HS-27A (cell line): ENCODE measurements at regions not wholly inside any gene's neighbourhood (a gene's known extent, or its start where the extent isn't known, plus 50 kb on each side); places are given as distances from the start of the nearest gene placed in this dataset.
"Not testable (repeated sequence)": the region's sequence is repeated elsewhere in the genome, so short reads cannot be mapped to it uniquely, and the experiment has no call there.

Experiments used
- DNase-seq: peaks from one replicate; pipeline ENCODE4 v3.0.0-alpha.2; 2012; ENCODE audit warnings: low read depth, missing footprints

DNA sequence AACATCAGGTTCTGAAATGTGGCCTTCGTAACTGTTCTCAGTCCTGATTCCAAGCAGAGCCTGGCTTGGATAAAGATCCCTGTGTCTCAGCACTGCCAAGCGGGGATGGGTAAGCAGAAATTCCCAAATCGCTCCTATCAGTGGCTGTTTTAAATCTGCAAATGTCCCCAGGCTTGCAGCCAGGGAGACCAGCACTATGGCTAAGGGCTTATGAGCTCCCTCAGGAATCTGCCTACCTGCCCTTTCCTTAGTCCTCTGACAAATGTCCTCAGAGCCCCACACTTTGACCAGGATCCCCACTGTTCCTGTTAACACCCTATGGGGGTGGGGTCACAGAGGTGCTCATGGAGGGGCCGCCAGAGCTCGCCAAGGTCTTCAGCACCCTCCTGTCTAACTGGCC, 1062.8 kb downstream of the UQCRFS1 start:
- DNase-seq = no peak

DNA sequence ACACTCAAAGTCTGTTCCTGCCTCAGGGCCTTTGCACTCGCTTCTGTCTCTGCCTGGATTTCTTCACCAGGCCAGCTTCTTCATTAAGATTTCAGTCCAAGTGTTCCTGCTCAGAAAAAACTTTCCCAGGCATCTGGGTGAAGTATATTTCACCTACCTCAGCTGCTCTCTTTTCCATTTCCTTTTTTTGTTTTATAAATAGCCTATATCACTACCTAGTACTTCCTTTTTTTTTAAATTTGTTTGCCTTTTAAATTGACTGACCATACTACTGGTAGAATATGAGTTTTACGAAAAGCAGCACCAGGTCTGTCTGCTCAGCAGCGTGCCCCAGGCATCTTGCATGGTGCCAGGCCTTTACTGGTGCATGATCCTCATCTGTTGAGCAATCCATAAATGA, 1064.4 kb downstream of the UQCRFS1 start:
- DNase-seq = no peak

DNA sequence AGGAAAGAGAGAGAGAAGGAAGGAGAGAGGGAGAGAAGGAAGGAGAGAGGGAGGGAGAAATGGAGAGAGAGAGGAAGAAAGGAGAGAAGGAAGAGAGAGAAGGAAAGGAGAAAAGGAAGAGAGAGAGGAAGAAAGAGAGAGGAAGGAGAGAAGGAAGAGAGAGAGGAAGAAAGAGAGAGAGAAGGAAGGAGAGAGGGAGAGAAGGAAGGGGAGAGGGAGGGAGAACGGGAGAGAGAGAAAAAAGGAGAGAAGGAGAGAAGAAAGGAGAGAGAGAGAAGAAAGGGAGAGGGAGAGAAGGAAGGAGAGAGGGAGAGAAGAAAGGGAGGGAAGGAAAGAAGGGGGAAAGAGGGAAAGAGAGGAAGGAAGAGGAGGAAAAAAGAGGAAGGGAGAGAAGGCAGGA, 1070.7 kb downstream of the UQCRFS1 start:
- no peak for DNase-seq

DNA sequence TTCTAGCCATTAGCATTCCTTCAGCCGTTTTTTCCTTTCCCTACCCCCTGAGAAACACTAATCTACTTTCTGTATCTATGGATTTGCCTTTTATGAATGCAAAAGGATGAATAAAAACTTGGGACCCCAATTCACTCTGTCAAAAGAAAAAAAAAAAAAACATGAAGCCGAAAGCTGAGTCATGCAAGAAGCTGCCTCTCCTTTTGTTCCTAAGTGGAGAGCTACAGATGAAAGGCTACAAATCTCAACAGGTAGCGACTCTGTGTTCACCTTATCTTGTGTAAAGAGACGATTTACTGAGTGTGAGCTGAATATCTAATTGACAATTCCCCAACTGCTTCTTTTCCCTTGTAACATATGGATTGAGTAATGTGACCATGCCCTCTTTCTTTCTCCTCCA, 1072.8 kb downstream of the UQCRFS1 start:
- no peak for DNase-seq

DNA sequence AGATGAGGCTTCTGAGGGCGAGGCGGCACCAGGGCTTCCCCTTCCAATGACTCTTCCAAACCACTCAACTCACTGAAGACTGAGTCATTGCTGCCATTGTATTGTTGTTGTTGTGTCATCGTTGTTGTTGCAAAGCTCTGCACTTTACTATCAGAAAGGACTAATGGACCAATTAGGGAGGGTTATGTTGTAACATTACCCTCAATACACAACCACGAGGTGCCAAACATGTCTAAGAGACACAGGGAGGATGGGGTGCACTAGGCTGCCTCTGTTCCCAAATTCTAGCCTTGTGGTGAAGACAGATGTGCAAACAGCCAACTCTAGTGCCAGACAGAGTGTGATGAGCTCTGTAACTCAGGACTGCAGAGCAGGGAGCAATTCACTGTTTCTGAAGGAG, 1075.2 kb downstream of the UQCRFS1 start:
- no peak for DNase-seq

DNA sequence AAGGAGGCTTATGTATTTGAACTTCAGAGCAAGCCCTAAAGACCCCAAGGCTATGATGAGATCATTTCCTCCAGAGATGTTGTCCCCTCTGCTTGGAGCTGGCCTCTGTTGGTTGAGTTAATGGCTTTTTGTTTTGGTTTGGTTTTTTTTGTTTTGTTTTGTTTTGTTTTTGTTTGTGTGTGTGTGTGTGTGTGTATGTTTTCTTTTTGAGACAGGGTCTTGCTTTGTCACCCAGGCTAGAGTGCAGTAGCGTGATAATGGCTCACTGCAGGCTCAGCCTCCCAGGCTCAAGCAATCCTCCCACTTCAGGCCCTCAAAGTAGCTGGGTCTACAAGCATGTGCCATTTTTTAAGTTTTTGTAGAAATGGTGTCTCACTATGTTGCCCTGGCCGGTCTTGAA, 1076.2 kb downstream of the UQCRFS1 start:
- no peak for DNase-seq

DNA sequence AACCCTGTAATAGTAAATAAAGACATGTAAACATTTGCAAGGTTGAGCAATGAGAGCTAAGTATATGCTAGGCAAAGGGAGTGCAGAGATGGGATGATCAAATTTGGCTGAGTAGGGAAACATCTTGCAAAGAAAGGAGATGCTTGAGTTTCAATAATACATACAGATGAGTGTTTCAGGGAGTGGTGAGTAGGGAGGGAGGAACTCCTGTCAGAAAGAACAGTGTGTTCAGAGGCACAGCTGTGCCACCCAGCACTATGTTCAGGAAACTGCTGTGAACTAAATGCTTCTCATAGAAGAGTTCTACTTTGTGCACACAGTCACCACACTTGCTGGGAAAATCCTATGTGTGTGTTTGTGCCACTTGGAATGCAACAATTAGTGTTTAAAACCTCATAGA, 1077.1 kb downstream of the UQCRFS1 start:
- no peak for DNase-seq

DNA sequence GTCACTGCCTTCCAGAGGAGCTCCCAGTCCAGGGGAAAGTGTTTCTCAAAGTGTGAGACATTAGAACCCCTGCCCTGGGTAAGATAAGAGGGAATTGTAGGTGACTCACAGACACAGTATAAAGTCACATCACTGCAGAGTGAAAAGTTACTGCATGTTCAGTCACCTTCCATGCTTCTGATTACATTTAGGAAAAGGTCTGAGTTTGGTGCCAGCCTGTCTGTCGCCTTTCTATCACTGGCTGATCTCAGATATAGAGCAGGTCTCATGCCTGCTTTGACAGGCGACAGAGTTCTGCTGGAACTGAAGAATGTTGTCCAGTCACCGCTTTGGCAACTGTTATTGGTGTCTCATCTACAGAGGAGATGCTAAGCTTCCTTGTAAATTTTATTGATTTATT, 1078.6 kb downstream of the UQCRFS1 start:
- DNase-seq = no peak

DNA sequence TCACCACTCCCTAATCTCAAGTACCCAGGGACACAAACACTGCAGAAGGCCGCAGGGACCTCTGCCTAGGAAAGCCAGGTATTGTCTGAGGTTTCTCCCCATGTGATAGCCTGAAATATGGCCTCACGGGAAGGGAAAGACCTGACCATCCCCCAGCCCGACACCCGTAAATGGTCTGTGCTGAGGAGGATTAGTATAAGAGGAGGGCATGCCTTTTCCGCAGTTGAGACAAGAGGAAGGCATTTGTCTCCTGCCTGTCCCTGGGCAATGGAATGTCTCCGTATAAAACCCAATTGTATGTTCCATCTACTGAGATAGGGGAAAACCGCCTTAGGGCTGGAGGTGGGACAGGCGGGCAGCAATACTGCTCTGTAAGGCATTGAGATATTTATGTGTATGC, 1082.1 kb downstream of the UQCRFS1 start:
- not testable (repeated sequence) for DNase-seq

DNA sequence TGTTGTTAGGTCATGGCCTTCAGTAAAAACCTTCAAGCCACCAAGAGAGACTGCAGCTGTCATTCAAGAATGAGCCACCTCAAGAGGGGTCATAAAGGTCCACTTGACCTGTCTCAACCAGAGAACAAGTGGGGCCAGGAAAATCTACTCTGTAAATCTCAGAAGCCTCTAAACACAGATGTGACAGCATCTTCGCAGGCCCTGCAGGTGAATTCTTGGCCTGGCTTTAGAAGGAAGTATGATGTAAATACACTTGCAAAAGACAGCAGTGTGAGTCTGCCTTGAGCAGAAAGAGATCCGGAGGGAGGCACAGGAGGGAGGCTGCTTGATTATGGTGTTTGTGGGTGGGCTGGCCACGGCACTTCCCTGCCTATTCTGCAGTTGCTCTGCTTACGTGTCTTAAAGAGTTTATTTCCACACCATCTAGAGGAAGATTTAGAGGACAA, 1082.9 kb downstream of the UQCRFS1 start:
- no peak for DNase-seq

DNA sequence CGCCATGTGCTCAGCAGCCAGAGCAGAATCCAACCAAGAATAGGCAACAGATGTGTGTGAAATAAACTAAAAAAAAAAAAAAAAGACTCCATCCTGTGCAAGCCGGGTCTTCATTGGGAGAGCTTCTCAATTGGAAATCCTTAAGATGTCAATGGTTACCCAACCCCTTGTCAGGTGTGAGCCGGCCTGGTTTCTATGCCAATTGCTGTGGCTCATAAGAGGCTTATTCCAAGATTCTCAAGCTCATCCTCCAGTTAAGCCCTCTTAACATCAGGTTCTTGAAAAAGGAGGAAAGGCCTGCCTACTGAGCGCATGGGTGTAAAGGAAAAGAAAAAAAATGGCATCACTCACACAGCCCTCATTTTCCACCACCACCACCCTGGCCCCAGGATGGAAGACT, 1084.6 kb downstream of the UQCRFS1 start:
- no peak for DNase-seq

DNA sequence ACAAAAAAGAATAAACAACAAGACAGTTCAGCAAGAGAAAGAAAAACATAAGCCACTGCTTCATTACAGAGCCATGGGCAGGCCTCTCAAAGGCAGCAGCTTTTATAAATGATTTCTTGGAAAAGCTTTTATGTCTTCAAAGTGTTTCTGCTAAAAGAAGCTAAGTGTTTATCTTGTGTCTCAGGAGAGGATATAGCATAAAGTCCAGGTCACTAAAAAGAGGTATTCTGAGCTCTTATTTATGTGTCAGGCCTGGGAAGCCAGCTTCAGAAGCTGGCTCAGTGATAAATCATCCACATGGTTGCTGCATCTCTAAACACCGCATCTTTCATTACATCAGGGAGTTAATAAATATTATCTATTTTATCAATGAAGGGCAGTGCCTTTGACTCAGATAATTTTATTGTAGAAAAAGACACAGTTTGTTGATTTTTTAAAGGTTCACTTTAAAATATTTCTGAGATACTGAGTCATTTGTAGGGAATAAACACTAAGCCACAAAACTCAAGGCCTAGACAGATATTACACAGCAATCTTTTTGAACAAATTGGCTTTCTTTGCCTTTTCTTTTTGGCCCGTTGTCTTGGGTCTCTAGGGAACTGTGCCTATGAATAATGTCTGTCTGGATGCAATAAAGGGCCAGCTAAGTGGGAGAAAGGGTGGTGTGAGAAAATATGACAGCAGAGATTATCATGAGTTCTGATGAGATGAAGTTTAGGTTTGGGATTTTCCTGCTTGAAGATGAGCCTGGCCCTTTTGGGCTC, 1086.6 kb downstream of the UQCRFS1 start:
- no peak for DNase-seq

DNA sequence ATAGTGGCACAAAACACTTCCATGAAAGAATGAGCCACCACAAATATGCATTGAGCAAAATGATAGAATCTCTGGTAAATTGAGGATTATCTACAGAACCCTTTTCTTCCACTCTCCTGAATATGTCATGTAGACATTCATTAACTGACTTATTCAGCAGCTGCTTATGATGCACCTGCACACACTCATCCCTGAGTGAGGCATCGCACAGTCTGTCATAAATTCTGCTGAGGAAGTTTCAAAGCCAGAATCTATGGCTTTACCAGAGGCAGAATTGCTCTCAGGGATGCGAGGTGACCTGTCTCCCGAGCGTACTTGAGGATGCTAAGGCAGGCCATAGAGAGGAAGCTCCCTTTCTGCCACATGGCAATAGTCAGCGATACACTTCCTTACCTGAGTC, 1090.2 kb downstream of the UQCRFS1 start:
- DNase-seq = no peak

DNA sequence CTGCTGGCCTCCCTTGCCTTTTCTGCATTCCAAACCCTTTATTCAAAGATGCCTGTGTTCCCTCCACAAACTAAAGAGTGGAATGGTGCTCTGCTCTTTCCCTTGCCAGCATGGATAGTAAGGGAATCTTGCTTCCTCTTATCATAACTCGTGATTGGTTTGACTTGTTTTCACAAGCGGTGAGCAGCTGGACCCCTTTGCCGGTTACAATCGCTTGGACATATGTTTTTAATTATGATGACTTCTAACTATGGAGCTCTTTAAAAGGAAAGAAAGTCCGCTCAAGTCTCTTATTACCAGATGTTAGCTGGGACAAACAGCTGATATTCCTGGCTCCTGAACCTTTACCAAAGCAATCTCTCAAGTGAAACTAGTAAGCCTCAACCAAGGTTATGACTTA, 1094.7 kb downstream of the UQCRFS1 start:
- DNase-seq = no peak

DNA sequence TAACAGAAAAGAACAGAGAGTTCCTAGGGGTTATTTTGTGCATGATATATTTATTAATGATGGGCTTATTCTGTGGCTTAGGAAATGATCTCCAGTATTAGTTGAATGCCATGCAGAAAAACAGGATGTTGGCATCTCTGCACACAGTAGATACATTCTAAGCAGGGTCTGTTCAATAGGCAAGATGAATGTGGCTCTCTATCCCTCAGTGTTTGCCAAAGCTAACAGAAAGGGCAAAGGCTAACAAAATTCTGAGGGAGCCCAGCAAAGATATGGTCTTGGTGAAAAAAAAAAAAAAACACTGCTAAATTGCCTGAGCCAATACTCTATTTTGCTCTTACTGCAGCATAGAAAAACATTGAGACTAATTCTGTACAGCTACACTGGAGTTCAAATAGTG, 1095.8 kb downstream of the UQCRFS1 start:
- no peak for DNase-seq

DNA sequence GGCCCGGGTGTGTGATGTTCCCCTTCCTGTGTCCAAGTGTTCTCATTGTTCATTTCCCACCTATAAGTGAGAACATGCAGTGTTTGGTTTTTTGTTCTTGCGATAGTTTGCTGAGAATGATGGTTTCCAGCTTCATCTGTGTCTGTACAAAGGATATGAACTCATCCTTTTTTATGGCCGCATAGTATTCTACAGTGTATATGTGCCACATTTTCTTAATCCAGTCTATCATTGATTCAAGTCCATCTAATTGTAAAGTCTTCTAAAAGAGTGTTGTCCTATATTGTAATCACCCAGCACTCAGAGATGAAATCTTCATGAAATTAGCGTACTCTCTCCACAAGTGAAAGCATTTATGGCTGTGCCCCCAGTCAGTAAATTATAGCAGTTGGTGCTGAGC, 1096.6 kb downstream of the UQCRFS1 start:
- not testable (repeated sequence) for DNase-seq

DNA sequence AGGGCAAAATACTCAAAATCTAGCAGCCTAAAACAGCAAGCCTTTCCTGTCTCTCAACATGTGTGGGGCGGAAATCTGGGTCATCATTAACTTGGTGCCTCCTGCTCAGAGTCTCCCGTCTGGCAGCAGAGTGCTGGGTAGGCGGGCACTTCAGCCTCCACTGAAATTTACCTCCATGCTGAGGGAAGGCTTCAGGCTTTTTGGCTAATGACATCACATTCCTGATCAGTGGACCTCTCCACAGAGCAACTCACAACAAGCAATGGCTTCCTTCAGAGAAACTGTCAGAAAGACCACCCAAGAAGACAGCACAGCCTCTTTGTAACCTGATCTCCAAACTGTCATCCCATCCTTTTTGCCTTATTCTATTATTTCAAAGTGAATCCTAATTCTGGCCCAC, 1109.0 kb downstream of the UQCRFS1 start:
- no peak for DNase-seq

DNA sequence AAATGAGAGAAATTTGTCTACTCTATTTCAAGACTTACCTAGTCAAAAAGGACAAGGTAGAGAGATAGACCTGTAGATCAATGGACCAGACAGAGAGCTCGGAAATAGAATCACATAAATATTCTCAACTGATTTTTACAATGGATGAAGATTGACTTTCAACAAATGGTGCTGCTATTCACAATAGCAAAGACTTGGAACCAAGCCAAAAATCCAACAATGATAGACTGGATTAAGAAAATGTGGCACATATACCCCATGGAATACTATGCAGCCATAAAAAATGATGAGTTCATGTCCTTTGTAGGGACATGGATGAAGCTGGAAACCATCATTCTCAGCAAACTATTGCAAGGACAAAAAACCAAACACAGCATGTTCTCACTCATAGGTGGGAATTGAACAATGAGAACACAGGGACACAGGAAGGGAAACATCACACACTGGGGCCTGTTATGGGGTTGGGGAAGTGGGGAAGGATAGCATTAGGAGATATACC, 1128.2 kb downstream of the UQCRFS1 start:
- DNase-seq = not testable (repeated sequence)

DNA sequence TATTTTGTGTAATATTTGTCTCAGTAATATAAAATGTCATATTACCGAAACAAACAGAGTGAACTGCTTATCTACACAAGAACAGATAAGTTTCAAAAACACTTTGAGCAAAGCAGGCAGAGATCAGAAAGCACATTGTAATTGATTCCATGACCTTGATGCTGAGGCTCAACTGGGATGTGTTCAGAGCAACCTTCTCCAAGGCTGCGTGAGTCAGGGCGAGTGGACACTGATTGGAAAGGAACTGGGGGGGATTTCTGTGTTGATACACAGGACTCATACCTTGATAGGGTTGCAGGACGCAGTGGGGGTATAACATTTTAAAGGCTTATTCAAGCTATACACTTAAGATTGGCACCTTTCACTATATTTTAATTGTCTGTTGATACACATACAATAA, 1136.3 kb downstream of the UQCRFS1 start:
- no peak for DNase-seq

DNA sequence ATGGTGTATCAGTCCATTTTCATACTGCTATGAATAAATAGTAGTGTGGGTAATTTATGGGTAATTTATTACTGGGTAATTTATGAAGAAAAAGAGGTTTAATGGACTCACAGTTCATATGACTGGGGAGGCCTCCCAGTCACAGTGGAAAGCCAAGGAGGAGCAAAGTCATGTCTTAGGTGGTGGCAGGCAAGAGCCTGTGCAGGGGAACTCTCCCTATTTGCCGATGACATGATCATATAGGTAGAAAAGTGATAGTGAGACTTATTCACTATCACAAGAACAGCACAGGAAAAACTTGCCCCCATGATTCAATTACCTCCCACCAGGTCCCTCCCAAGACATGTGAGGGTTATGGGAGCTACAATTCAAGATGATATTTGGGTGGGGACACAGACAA, 1137.7 kb downstream of the UQCRFS1 start:
- no peak for DNase-seq

DNA sequence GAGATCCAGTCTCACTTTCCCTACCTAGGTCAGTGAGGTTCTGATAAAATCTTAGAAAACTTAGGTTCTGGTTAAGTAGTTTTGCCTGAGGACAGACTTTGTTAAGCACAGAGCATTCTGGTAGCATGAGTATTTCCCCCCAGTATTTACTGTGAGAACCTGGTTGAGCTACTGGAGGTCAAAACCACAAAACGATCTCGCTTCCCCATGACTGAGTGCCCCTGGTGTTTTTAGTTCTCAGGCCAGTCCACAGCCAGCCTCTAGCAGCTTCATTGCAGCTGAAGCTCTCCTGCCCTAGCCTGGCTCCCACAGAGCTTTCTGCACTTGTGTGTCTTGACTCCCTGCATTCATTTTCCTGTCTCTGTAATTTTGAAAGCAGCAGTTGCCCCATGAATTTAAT, 1138.2 kb downstream of the UQCRFS1 start:
- DNase-seq = no peak

DNA sequence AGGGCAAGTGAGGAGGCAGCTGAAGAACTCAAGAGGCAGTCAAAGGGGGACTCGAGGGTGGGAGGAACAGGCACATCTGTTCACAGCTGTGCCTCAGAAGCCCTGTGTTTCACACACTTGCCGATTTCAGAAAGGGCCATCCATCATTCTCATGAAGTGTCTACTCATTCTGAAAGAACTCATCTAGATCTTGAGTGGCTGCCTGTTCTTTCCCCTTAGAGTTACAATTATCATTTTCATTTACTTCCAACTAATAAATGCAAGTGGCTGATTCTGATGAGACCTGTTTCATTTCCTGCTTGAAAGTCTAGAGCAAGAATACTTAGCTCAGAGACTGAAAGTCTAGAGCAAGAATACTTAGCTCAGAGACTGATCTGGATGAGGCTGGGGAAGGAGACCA, 1145.1 kb downstream of the UQCRFS1 start:
- DNase-seq = no peak

DNA sequence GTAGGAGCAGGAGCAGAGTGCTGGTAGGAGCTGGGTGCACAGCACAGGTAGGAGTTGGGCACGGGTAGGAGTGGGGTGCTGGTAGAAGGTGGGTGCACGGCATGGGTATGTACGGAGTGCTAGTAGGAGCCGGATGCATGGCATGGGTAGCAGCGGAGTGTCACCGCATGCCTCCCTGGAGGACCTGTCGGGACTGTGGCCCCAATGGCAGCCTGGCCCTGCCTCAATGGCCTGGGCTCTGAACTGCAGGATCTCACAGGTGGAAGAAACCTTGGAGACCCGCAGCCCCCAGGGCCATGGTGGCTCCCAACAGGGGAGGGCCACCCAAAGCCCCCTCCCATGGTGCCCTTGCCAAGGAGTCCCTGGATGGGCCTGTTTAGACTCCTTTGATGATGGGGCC, 1146.0 kb downstream of the UQCRFS1 start:
- DNase-seq = no peak

DNA sequence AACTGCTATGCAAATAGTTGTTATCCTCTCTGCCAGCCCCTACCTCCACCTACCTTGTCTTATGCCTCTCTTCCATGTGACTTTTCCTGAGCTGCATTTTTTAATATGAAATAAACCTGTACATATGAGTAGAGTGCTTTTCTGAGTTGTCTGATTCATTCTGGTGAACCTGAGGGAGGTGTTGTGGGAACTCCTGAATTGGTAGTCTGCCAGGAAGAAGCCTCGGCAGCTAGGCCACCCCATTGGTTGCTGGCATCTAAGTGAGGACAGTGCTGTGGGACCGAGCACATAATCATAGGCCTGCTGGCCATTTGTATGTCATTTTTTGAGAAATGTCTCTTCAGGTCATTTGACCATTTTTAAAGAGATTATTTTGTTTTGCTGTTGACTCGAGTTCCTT, 1146.8 kb downstream of the UQCRFS1 start:
- no peak for DNase-seq
